Subcutaneous abdominal adipose tissue (tissue), 5 donors: ENCODE measurements at regions not wholly inside any gene's neighbourhood (a gene's known extent, or its start where the extent isn't known, plus 50 kb on each side); places are given as distances from the start of the nearest gene placed in this dataset.

Source experiments
- H3K27ac ChIP-seq: one replicate; pipeline ENCODE4 v1.7.0; 2013; ENCODE audit warnings: low read depth, mild to moderate bottlenecking, inconsistent platforms, low read length, moderate library complexity
- H3K27me3 ChIP-seq, 5 donors: one replicate each; pipeline ENCODE4 v1.7.0; 2013; ENCODE audit warnings: low read length in 5 of 5, inconsistent platforms in 1 of 5; ENCODE audit not compliant: control insufficient read depth in 5 of 5, insufficient read depth in 4 of 5
- H3K36me3 ChIP-seq, 5 donors: one replicate each; pipeline ENCODE4 v1.7.0; 2013; ENCODE audit warnings: low read length in 5 of 5; ENCODE audit not compliant: control insufficient read depth in 5 of 5, insufficient read depth in 5 of 5
- H3K4me1 ChIP-seq, 5 donors: one replicate each; pipeline ENCODE4 v1.7.0; 2013; ENCODE audit warnings: low read length in 5 of 5, mild to moderate bottlenecking in 3 of 5, moderate library complexity in 1 of 5; ENCODE audit not compliant: control insufficient read depth in 5 of 5, insufficient read depth in 5 of 5
- H3K4me3 ChIP-seq, 5 donors: one replicate each; pipeline ENCODE4 v1.7.0; 2013; ENCODE audit warnings: low read length in 5 of 5, low read depth in 1 of 5
- H3K9ac ChIP-seq, 5 donors: one replicate each; pipeline ENCODE4 v1.7.0; 2013; ENCODE audit warnings: low read length in 5 of 5, mild to moderate bottlenecking in 4 of 5, moderate library complexity in 3 of 5
- H3K9me3 ChIP-seq, 5 donors: one replicate each; pipeline ENCODE4 v1.7.0; 2013; ENCODE audit warnings: low read length in 5 of 5; ENCODE audit not compliant: control insufficient read depth in 5 of 5
- donor health status: healthy.
- donor health status: healthy.
- donor health status: healthy.
- donor health status: healthy.
- donor health status: healthy.

DNA sequence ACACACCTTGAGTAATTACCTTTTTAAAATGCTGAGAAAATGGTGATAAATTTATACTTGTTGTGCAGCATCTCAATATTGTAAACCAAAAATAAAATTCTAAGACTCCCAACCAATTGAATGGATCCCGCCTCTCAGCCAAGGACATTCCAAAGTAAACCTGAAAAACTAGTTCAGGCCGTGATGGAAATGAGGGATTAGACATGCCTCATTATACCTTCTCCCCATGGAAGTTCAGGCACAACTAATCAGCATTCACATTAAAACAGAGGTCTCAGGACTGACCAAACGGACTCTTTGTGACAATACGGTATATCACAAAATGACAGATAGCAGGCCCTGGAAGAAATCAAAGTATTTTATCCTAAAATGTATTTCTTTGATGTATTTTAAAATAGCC is 907.4 kb upstream of the RAG2 start:
- no peaks in the 10 kb centered on the region for H3K9me3 ChIP-seq
- H3K4me1 ChIP-seq: peaks cover 0 to 4% (median 0%) of the 10 kb centered on the region in 5 donors

DNA sequence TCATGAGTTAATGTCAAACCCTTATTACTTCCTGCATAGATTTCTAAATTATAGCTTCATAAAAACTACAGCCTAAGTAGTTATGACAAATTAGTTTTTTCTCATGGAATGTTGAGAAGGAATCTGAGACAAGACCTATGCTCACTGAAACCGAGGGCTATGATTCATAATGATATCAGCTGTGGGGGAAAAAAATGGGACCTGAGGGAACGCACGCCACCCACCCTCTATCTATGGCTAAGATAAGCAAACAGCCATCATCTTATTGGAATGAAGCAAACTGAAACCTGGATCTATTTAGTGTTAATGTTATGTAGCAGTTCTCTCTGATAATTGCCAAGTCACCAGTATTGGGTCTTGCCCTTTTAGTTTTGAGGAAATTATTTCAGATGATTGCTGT is 906.9 kb upstream of the RAG2 start:
- H3K27ac ChIP-seq: no peak overlapping the region
- H3K4me1 ChIP-seq: peaks cover 0 to 4% (median 0%) of the 10 kb centered on the region in 5 donors
- H3K36me3 ChIP-seq: no peaks in the 10 kb centered on the region
- no peaks in the 10 kb centered on the region for H3K27me3 ChIP-seq
- no peaks in the 10 kb centered on the region for H3K9me3 ChIP-seq
- H3K4me3 ChIP-seq: no peak overlapping the region
- no peak overlapping the region for H3K9ac ChIP-seq

More for the DNA sequence above, 907.4 kb upstream of the RAG2 start:
- no peak overlapping the region for H3K27ac ChIP-seq
- H3K36me3 ChIP-seq: no peaks in the 10 kb centered on the region
- H3K9ac ChIP-seq: no peak overlapping the region
- no peak overlapping the region for H3K4me3 ChIP-seq
- H3K27me3 ChIP-seq: no peaks in the 10 kb centered on the region

DNA sequence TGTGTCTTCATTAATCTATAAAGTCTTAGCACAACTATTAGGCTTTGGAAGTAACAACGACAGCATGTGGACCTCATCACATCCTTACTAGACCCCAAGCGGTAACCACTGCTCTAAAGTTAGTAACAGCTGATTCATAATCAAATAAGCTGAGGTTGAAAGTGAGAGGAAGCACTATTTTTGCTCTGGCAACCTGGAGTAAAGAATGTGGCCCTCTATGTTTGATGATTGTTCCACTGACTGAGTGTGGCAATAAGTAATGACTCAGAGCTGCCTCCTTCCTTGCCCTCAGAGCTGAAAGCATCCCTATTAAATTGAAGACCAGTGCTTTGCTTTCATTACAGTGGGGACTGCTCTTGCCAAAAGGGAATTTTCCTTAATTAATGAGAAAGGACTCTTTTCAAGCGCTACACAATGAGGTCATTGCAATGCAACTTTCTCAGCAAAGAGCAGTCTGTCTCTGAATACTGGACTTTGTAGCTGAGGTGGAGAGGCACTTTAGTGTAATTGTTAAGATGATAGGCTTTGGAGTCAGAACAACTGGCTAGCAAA is 906.1 kb upstream of the RAG2 start:
- Histone ChIP-seq H3K4me3 (no peak overlapping the region), H3K27me3 (no peaks in the 10 kb centered on the region), H3K9me3 (no peaks in the 10 kb centered on the region), H3K9ac (no peak overlapping the region), H3K36me3 (no peaks in the 10 kb centered on the region), H3K4me1 (peaks cover 0 to 4% (median 0%) of the 10 kb centered on the region in 5 donors), H3K27ac (no peak overlapping the region)

DNA sequence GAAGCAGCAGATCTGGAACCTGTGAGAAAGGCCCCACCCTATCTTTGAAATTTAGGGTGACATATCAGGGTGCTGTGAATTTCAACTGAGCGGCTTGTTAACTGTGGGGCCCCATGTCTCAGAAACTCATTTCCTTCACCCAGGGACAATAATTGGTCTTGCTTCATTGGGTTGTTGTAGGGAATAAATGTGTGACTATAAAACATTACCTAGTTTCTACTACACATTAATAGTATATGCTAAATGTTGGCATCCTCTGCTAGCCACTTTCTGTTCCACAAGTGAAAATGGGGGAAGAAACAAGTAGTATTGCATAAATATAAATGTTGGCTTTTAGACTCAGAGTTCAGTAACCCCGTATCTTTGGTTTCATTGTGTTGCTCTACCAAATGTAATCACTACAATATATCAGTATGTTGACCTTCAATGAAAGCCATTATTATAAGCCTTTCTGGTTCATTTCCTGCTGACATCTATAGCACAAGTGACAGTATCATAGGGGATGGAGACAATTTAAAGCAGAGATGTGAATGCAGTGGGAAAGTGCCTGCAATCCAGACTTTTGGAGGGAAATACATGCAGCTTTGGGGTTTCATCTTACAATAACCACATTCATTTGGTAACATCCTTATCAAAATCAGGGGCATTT is 905.5 kb upstream of the RAG2 start:
- H3K9ac ChIP-seq: no peak overlapping the region
- H3K27ac ChIP-seq: no peak overlapping the region
- no peaks in the 10 kb centered on the region for H3K27me3 ChIP-seq
- H3K9me3 ChIP-seq: no peaks in the 10 kb centered on the region
- H3K4me1 ChIP-seq: peaks cover 0 to 4% (median 0%) of the 10 kb centered on the region in 5 donors
- no peaks in the 10 kb centered on the region for H3K36me3 ChIP-seq
- no peak overlapping the region for H3K4me3 ChIP-seq

DNA sequence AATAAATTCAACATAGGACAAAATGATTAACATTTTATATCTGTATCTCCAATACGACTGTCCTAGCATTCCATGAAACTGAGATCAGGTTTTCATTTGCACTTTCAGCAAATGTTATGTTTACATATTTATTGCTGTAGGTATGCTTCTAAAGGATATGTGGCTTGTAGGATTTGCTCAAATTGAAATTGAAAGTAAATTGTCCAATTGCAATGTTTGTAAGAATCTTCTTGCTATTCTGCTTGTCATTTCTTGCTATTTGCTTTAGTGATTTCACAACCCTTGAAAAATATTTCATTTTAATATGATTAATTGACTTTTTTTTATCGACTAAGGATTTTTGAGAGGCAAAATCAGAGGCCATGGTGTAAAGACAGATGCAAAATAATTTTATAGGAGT is 904.2 kb upstream of the RAG2 start:
- H3K27me3 ChIP-seq: no peaks in the 10 kb centered on the region
- H3K36me3 ChIP-seq: no peaks in the 10 kb centered on the region
- no peak overlapping the region for H3K9ac ChIP-seq
- peaks cover 0 to 4% (median 0%) of the 10 kb centered on the region in 5 donors for H3K4me1 ChIP-seq
- no peaks in the 10 kb centered on the region for H3K9me3 ChIP-seq
- H3K27ac ChIP-seq: no peak overlapping the region
- H3K4me3 ChIP-seq: no peak overlapping the region

DNA sequence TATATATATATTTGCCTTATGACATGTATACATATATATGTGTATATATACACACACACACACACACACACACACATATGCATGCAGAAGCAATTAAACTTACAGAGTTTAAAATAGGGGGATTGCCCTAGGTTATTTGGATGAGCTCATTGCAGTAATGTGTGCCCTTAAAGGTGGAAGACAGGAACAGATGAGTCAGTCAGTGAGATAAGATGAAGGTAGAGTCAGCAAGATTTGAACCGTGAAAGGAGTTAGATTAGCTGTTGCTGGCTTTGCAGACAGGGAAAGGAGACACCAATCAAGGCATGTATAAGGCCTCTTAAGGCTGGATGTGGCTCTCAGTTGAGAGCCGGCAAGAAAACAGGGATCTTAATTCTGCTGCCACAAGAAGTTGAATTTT is 902.4 kb upstream of the RAG2 start:
- H3K4me3 ChIP-seq: no peak overlapping the region
- no peaks in the 10 kb centered on the region for H3K27me3 ChIP-seq
- no peaks in the 10 kb centered on the region for H3K36me3 ChIP-seq
- no peaks in the 10 kb centered on the region for H3K9me3 ChIP-seq
- H3K9ac ChIP-seq: no peak overlapping the region
- H3K4me1 ChIP-seq: peaks cover 0 to 4% (median 0%) of the 10 kb centered on the region in 5 donors
- H3K27ac ChIP-seq: no peak overlapping the region

DNA sequence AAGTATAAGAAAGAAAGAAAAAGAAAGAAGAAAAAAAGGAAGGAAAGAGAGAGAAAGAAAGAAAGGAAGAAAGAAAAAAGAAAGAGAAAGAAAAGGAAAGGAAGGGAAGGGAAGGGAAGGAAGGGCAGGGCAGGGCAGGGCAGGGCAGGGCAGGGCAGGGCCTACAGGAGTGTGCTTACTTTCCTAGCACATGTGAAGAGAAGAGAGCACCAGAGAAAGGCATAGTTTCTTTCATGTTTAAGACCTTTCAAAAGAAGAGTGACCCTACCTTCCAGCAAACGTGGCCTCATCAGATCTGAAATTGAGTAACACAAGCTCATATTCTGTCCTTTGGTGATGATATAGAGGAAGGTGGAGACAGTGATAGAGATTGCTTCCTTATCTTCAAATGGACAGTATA is 899.3 kb upstream of the RAG2 start:
- H3K9me3 ChIP-seq: no peaks in the 10 kb centered on the region
- no peak overlapping the region for H3K9ac ChIP-seq
- no peak overlapping the region for H3K27ac ChIP-seq
- no peak overlapping the region for H3K4me3 ChIP-seq
- H3K4me1 ChIP-seq: peaks cover 0 to 2% (median 0%) of the 10 kb centered on the region in 5 donors
- no peaks in the 10 kb centered on the region for H3K36me3 ChIP-seq
- H3K27me3 ChIP-seq: no peaks in the 10 kb centered on the region

DNA sequence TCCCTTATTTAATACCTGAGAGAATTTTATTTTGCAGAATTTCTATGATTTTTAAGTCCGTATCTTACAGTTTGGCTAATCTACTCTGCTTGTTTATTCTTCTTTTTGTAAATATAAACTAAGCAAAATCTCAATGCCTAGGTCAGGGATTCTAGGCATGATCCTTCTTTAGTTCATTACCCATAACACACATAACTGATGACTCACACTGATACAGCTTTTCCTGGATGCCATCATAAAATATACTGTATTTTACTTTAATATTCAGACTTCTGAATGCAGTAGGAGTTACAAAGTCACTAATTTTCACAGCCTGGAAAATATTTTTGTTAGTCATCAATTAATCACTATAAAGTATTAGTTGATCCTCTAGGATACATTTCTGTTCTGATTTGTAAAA is 898.2 kb upstream of the RAG2 start:
- Histone ChIP-seq H3K27ac (no peak overlapping the region), H3K36me3 (no peaks in the 10 kb centered on the region), H3K27me3 (no peaks in the 10 kb centered on the region), H3K4me1 (no peaks in the 10 kb centered on the region), H3K4me3 (no peak overlapping the region), H3K9me3 (no peaks in the 10 kb centered on the region), H3K9ac (no peak overlapping the region)

DNA sequence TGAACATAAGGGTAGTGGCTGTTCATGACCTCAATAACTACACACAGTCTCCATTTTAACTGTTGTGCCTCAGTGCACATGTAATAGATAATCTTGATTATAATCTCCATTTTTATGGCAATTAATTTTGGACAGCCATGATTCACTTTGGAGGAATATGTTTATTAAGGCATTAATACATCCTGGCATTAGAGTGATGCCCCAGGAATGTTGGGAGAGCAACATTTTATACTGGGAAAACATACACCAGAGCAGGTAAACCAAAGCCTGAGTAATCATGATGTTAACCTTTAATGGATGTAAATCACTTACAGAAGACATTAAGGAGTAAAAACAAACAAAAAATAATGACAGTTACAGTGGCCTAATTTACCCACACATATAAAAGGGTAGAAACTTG is 886.3 kb upstream of the RAG2 start:
- Histone ChIP-seq H3K4me1 (no peaks in the 10 kb centered on the region), H3K9ac (no peak overlapping the region), H3K27me3 (no peaks in the 10 kb centered on the region), H3K36me3 (no peaks in the 10 kb centered on the region), H3K4me3 (no peak overlapping the region), H3K9me3 (no peaks in the 10 kb centered on the region), H3K27ac (no peak overlapping the region)

DNA sequence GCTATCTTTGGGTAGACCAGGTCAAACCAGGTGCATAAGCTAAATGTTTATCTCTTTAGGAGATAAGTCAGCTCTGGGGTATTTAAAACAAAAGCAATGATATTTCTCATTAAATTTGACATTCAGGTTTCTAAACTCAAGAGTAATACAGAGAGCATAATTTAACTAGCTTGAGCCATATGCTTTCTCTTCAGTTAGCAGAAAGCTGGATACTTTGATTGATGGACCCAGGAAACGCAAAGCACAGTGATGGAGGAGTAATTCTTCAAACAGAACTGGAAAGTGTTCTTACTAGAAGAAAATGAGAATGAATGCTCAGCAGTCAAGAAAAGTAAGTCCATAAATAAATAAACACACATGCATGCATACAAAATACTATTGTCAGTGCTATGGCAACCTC is 885.7 kb upstream of the RAG2 start:
- Histone ChIP-seq H3K4me3 (no peak overlapping the region), H3K4me1 (no peaks in the 10 kb centered on the region), H3K36me3 (no peaks in the 10 kb centered on the region), H3K9me3 (no peaks in the 10 kb centered on the region), H3K27me3 (no peaks in the 10 kb centered on the region), H3K9ac (no peak overlapping the region), H3K27ac (no peak overlapping the region)
